Breast epithelium (tissue), 4 donors: ENCODE measurements at regions not wholly inside any gene's neighbourhood (a gene's known extent, or its start where the extent isn't known, plus 50 kb on each side); places are given as distances from the start of the nearest gene placed in this dataset.

Experiments used
- DNase-seq, 2 donors: peaks; one replicate each; pipeline ENCODE4 v3.0.0-alpha.2; 2019; ENCODE audit warnings: low spot score in 2 of 2
- H3K27ac ChIP-seq, 2 donors: fragments of 200-600 bp; sonication (generic) in 1 of 2; one replicate each; pipeline ENCODE4 v1.5.1; 2016 to 2019; ENCODE audit warnings: mild to moderate bottlenecking in 1 of 2
- H3K27me3 ChIP-seq, 2 donors: fragments of 200-600 bp; sonication (generic) in 1 of 2; one replicate each; pipeline versions ENCODE4 v1.5.1 to v1.6.0; 2017 to 2019; ENCODE audit warnings: control low read depth in 1 of 2, mild to moderate bottlenecking in 1 of 2
- H3K36me3 ChIP-seq: fragments of 200-600 bp; one replicate; pipeline ENCODE4 v1.5.1; 2019
- H3K4me1 ChIP-seq, 2 donors: fragments of 200-600 bp; sonication (generic); one replicate each; pipeline ENCODE4 v1.5.1; 2016 to 2019; ENCODE audit warnings: control low read depth in 1 of 2
- H3K4me3 ChIP-seq, 3 donors: fragments of 200-600 bp; sonication (generic); 1 replicate in 2 of 3; 2 replicates in 1 of 3; pipeline ENCODE4 v1.5.1; 2016 to 2019; ENCODE audit warnings: mild to moderate bottlenecking in 3 of 3, moderate library complexity in 2 of 3
- H3K9me3 ChIP-seq, 2 donors: fragments of 200-600 bp; sonication (generic) in 1 of 2; one replicate each; pipeline ENCODE4 v1.5.1; 2016 to 2019; ENCODE audit warnings: control low read depth in 1 of 2
- POLR2A ChIP-seq: fragments of 450-650 bp; IDR thresholded peaks from one replicate; pipeline ENCODE4 v1.6.1; 2016; ENCODE audit warnings: antibody characterized with exemption, mild to moderate bottlenecking, moderate library complexity
- POLR2AphosphoS5 ChIP-seq, 3 donors: sonication (generic); formaldehyde crosslinking; IDR thresholded peaks; one replicate each; pipeline ENCODE4 v1.6.1; 2017; ENCODE audit warnings: antibody characterized with exemption in 3 of 3
- intact Hi-C: fragments of 100-400 bp; cut with DNase I; formaldehyde crosslinking; loops from one replicate; pipeline ENCODE4 v1.15.1; 2023; ENCODE audit warnings: low total_unique reads
- TF ChIP-seq, protein P1 (sequence below), 3 donors: fragments of 450-650 bp; IDR thresholded peaks; one replicate each; pipeline ENCODE4 v1.5.1; 2016 to 2017; ENCODE audit warnings: antibody characterized with exemption in 3 of 3, mild to moderate bottlenecking in 3 of 3, moderate library complexity in 3 of 3

DNA sequence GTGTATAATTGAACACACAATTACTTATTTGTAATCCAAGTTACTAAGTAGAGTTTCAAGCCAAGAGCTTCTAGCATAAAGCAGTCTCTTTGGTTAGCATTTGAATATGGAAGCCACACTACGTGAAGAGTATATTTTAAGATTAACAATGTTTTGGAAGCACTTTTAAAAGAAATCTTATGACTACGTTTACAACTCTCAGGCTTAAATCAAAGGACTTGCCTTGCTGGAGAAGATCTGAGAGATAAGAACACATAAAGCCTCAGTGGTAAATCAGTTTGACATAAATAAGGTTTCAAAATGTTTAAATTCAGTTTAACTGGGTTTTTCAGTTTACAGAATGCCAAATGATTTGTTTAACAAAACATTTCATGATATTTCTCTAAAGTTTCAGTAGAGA is 161.9 kb upstream of the PDE3A start:
- Histone ChIP-seq H3K27me3 (no peaks in the 10 kb centered on the region), H3K4me3 (no peak overlapping the region), H3K27ac (no peak overlapping the region), H3K9me3 (no peaks in the 10 kb centered on the region), H3K4me1 (no peaks in the 10 kb centered on the region), H3K36me3 (no peaks in the 10 kb centered on the region)
- intact Hi-C loops, result no loop called here
- DNase-seq, result no peak
- TF ChIP-seq POLR2AphosphoS5 (IDR thresholded peaks at IDR 0.05), result no peak
- TF ChIP-seq POLR2A, result no peak
- TF ChIP-seq, protein P1, sequence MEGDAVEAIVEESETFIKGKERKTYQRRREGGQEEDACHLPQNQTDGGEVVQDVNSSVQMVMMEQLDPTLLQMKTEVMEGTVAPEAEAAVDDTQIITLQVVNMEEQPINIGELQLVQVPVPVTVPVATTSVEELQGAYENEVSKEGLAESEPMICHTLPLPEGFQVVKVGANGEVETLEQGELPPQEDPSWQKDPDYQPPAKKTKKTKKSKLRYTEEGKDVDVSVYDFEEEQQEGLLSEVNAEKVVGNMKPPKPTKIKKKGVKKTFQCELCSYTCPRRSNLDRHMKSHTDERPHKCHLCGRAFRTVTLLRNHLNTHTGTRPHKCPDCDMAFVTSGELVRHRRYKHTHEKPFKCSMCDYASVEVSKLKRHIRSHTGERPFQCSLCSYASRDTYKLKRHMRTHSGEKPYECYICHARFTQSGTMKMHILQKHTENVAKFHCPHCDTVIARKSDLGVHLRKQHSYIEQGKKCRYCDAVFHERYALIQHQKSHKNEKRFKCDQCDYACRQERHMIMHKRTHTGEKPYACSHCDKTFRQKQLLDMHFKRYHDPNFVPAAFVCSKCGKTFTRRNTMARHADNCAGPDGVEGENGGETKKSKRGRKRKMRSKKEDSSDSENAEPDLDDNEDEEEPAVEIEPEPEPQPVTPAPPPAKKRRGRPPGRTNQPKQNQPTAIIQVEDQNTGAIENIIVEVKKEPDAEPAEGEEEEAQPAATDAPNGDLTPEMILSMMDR (IDR thresholded peaks at IDR 0.05), result no peak

DNA sequence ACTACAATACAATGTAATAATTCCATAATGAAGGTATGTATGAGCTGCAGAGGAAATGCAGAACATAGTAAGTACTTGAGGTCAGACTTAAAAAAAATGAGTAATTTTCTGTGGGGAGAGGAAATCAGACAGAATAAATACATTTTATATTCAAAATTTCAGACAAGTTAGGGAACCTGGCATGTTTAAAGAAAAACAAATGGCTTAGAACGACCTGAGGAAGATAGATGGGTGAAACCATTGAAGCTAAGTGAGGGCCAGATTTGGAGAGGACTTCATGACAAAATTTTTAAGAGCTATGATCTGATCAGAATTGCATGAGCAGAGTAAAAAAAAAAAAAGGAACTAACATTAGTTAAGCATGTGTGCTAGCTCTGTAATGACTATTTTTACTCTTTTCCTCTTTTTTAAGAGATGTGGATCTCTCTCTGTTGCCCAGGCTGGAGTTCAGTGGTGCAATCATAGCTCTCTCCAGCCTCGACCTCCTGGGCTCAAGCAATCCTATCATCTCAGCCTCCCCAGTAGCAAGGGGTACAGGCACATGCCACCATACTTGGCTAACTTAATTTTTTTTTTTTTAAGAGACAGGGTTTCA is 157.6 kb upstream of the PDE3A start:
- no peak for DNase-seq
- Histone ChIP-seq H3K9me3 (no peaks in the 10 kb centered on the region), H3K4me1 (peaks cover 0 to 4% of the 10 kb centered on the region in 2 donors), H3K27me3 (no peaks in the 10 kb centered on the region), H3K27ac (no peak overlapping the region), H3K4me3 (no peak overlapping the region), H3K36me3 (no peaks in the 10 kb centered on the region)
- intact Hi-C loops, result no loop called here
- TF ChIP-seq POLR2AphosphoS5 (IDR thresholded peaks at IDR 0.05) (no peak), POLR2A (no peak)
- TF ChIP-seq, protein P1 (IDR thresholded peaks at IDR 0.05), result no peak

DNA sequence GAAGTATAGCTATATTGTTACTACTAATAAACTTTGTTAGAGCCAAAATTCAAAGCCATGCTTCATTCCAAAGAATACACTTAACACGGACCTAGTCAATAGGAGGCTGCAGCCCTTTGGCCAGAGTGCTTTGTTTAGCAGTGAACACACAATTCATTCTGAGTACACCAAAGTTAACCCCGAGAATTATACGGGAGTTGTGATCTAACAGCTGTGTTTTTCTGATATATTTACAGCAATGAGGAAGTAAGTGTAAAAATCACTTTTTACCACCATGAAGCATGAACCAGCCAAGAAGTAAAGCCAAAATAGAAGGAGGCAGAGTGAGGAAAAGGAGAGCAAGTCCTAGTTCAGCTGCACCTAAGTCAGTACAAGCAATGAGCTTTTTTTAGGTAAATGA is 156.8 kb upstream of the PDE3A start:
- Histone ChIP-seq H3K9me3 (no peaks in the 10 kb centered on the region), H3K36me3 (no peaks in the 10 kb centered on the region), H3K4me3 (no peak overlapping the region), H3K27ac (peak overlapping the region in 1 of 2 donors; percentile 27), H3K4me1 (peaks cover 0 to 4% of the 10 kb centered on the region in 2 donors), H3K27me3 (no peaks in the 10 kb centered on the region)
- DNase-seq, result no peak
- TF ChIP-seq POLR2AphosphoS5 (IDR thresholded peaks at IDR 0.05), result no peak
- no peak for TF ChIP-seq POLR2A
- TF ChIP-seq, protein P1 (IDR thresholded peaks at IDR 0.05), result no peak
- intact Hi-C loops, result no loop called here

DNA sequence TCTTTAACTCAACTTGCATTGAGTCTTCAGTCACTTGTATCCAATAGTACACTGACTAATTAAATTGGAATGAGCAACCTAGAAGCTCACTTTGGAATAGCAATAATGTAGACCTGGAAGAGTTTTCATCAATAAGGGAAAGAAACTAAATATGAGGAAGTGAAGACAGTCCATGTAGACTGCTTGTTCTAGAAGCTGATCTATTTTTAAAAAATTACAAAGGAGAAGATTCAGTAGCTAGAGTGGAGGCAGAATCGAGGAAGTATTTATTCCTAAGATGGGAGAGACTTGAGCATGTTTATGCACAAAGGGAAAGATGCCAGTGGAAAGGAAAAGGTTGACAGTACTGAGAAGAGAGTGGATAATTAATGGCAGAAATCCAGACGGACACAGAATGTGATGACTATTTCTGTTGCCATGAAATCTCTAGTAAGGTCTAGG is 156.3 kb upstream of the PDE3A start:
- intact Hi-C loops, result no loop called here
- no peak for TF ChIP-seq POLR2AphosphoS5 (IDR thresholded peaks at IDR 0.05)
- no peak for TF ChIP-seq POLR2A
- TF ChIP-seq, protein P1 (IDR thresholded peaks at IDR 0.05), result no peak
- H3K27me3 ChIP-seq, result no peaks in the 10 kb centered on the region

DNA sequence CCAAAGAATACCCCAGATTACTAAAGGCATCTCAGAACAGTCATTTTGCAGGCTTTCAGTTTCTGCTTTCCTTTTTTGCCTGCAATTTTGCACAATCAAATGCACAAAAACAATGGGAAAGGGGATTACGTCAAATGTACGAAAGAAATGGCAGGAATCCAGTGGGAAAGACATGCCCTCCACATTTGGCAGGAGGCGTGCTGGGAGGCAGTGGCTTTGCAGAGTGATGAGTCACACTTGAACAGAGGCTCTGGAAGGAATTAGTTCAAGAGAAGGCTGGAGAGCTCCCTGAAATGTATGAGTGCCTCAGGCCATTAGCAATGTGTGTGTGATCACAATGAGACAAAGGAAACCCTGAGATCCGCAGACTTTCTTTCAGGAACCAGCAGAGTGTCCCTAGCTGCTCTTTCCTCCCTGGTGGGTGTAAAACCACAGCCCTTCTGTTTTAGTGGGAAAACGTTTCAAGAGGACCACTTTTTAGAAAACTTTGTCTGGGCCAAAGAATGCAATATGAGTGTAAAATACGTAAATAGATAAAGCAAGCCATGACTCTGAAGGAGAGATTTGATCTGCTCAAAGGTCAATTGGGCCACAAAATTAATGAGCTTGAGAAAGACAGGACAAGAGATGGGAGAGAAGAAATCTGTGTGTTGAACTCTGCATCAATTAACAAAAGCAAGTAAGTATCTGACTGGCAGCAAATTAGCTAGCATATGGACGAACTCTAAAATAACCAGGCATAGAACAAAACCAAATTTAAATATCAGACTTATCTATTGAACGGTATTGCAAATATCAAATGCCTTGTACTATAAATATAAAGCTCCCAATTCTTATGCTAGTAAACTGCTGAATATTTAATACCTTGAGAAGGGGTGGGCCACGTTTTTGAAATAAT is 155.4 kb upstream of the PDE3A start:
- peak; percentile 58 to 76 for DNase-seq
- TF ChIP-seq, protein P1 (IDR thresholded peaks at IDR 0.05), result no peak
- TF ChIP-seq POLR2AphosphoS5 (IDR thresholded peaks at IDR 0.05), result peak; percentile 70 to 92 (median 90)
- peak overlapping the region in 1 of 3 donors; percentile 9 for H3K4me3 ChIP-seq
- H3K36me3 ChIP-seq, result no peaks in the 10 kb centered on the region
- peak overlapping the region; percentile 56 to 57 for H3K27ac ChIP-seq
- no peaks in the 10 kb centered on the region for H3K9me3 ChIP-seq
- peaks cover 0 to 4% of the 10 kb centered on the region in 2 donors for H3K4me1 ChIP-seq
- H3K27me3 ChIP-seq, result no peaks in the 10 kb centered on the region
- intact Hi-C loops, result no loop called here

More for the DNA sequence above, 156.3 kb upstream of the PDE3A start:
- Histone ChIP-seq H3K4me1 (peaks cover 0 to 4% of the 10 kb centered on the region in 2 donors), H3K9me3 (no peaks in the 10 kb centered on the region), H3K4me3 (no peak overlapping the region), H3K27ac (peak overlapping the region; percentile 27 to 56), H3K36me3 (no peaks in the 10 kb centered on the region)
- DNase-seq, result no peak
